Body of pancreas (tissue), 4 donors: ENCODE measurements at regions not wholly inside any gene's neighbourhood (a gene's known extent, or its start where the extent isn't known, plus 50 kb on each side); places are given as distances from the start of the nearest gene placed in this dataset.

Experiments
- ATAC-seq: fragments of 150-250 bp; one replicate; pipeline ENCODE4 v1.9.1; 2016
- DNase-seq, 4 donors: peaks; one replicate each; pipeline ENCODE4 v3.0.0-alpha.2; 2019
- H3K27ac ChIP-seq, 4 donors: fragments of 200-600 bp; sonication (generic); 1 replicate in 3 of 4; 2 replicates in 1 of 4; pipeline versions ENCODE4 v1.5.1 to v1.6.1; 2016 to 2019; ENCODE audit warnings: mild to moderate bottlenecking in 1 of 4, mixed read lengths in 1 of 4, moderate library complexity in 1 of 4
- H3K27me3 ChIP-seq, 2 donors: fragments of 200-600 bp; sonication (generic); one replicate each; pipeline ENCODE4 v1.6.0; 2016; ENCODE audit warnings: mild to moderate bottlenecking in 1 of 2
- H3K36me3 ChIP-seq, 2 donors: fragments of 200-600 bp; sonication (generic); replicated peaks in 1 of 2; 2 replicates each; pipeline ENCODE4 v1.5.1; 2016; ENCODE audit warnings: low read depth in 2 of 2; ENCODE audit not compliant: insufficient read depth in 1 of 2
- H3K4me1 ChIP-seq: fragments of 200-600 bp; sonication (generic); one replicate; pipeline ENCODE4 v1.6.0; 2016
- H3K4me3 ChIP-seq, 2 donors: fragments of 200-600 bp; sonication (generic); 1 replicate in 1 of 2; 2 replicates in 1 of 2; pipeline ENCODE4 v1.5.1; 2016 to 2019
- H3K9me3 ChIP-seq, 3 donors: fragments of 200-600 bp; sonication (generic); 1 replicate in 2 of 3; 2 replicates in 1 of 3; pipeline ENCODE4 v1.5.1; 2016
- CTCF ChIP-seq, 7 experiments: fragments of 450-650 bp in 4 of 7; fragments of 200-600 bp in 3 of 7; sonication (generic) in 3 of 7; IDR thresholded peaks; one replicate each; pipeline ENCODE4 v1.5.1; 2016 to 2019; ENCODE audit warnings: antibody characterized with exemption in 7 of 7
- POLR2A ChIP-seq, 3 donors: fragments of 450-650 bp; IDR thresholded peaks; one replicate each; pipeline ENCODE4 v1.6.1; 2016; ENCODE audit warnings: antibody characterized with exemption in 3 of 3, mild to moderate bottlenecking in 2 of 3
- WGBS, 2 donors: methylation state at CpG; one replicate each; pipeline ENCODE4 v1.1.5; 2017; 5-methylcytosine and 5-hydroxymethylcytosine counted together
- intact Hi-C: fragments of 100-400 bp; cut with DNase I; formaldehyde crosslinking; loops from one replicate; pipeline ENCODE4 v1.15.1; 2023

- no peak overlapping the region for H3K27ac ChIP-seq
- intact Hi-C loops, result no loop called here
- DNase-seq (no peak), ATAC-seq (no peak)
- H3K27me3 ChIP-seq, result no peaks in the 10 kb centered on the region
- no peak overlapping the region for H3K4me3 ChIP-seq
- no peaks in the 10 kb centered on the region for H3K9me3 ChIP-seq
- H3K4me1 ChIP-seq, result no peaks in the 10 kb centered on the region
- H3K36me3 ChIP-seq, result no peaks in the 10 kb centered on the region
- TF ChIP-seq CTCF (IDR thresholded peaks at IDR 0.05) (no peak), POLR2A (IDR thresholded peaks at IDR 0.05) (no peak)
- WGBS, 2 donors, result 74 to 79% methylated on average over 4 of the region's 4 CpGs
Observed at GRCh38 chr3:43969944-43970343, 271.7 kb upstream of the TOPAZ1 start.

GRCh38 chr3:43970351-43970750 is 271.3 kb upstream of the TOPAZ1 start:
- intact Hi-C loops, result no loop called here
- Histone ChIP-seq H3K27ac (no peak overlapping the region), H3K4me1 (no peaks in the 10 kb centered on the region), H3K27me3 (peaks cover 0 to under 1% of the 10 kb centered on the region in 2 donors), H3K9me3 (no peaks in the 10 kb centered on the region), H3K4me3 (no peak overlapping the region), H3K36me3 (no peaks in the 10 kb centered on the region)
- 65 to 71% methylated on average over 8 of the region's 8 CpGs for WGBS, 2 donors
- TF ChIP-seq POLR2A (IDR thresholded peaks at IDR 0.05) (no peak), CTCF (IDR thresholded peaks at IDR 0.05) (no peak)
- DNase-seq, result no peak
- ATAC-seq, result no peak

- intact Hi-C loops, result no loop called here
- Histone ChIP-seq H3K4me3 (no peak overlapping the region), H3K27ac (no peak overlapping the region), H3K36me3 (no peaks in the 10 kb centered on the region), H3K27me3 (peaks cover 0 to 6% of the 10 kb centered on the region in 2 donors), H3K9me3 (no peaks in the 10 kb centered on the region), H3K4me1 (no peaks in the 10 kb centered on the region)
- 45 to 55% methylated on average over 4 of the region's 4 CpGs for WGBS, 2 donors
- TF ChIP-seq CTCF (IDR thresholded peaks at IDR 0.05) (no peak), POLR2A (IDR thresholded peaks at IDR 0.05) (no peak)
- ATAC-seq (no peak), DNase-seq (no peak)
Observed at GRCh38 chr3:43970920-43971319, 270.8 kb upstream of the TOPAZ1 start.

GRCh38 chr3:43971486-43971885 is 270.2 kb upstream of the TOPAZ1 start:
- intact Hi-C loops, result no loop called here
- no peak overlapping the region for H3K4me3 ChIP-seq
- H3K36me3 ChIP-seq, result no peaks in the 10 kb centered on the region
- TF ChIP-seq POLR2A (IDR thresholded peaks at IDR 0.05), result no peak
- DNase-seq (no peak), ATAC-seq (no peak)
- no peaks in the 10 kb centered on the region for H3K4me1 ChIP-seq
- H3K27ac ChIP-seq, result no peak overlapping the region
- peaks cover 0 to 6% of the 10 kb centered on the region in 2 donors for H3K27me3 ChIP-seq
- H3K9me3 ChIP-seq, result no peaks in the 10 kb centered on the region

GRCh38 chr3:43978708-43979107 is 263.0 kb upstream of the TOPAZ1 start:
- 27 to 35% methylated on average over 2 of the region's 2 CpGs for WGBS, 2 donors
- ATAC-seq (no peak), DNase-seq (no peak)
- H3K27me3 ChIP-seq, result peaks cover 0 to 6% of the 10 kb centered on the region in 2 donors
- no peaks in the 10 kb centered on the region for H3K36me3 ChIP-seq
- no peaks in the 10 kb centered on the region for H3K4me1 ChIP-seq
- H3K4me3 ChIP-seq, result no peak overlapping the region
- TF ChIP-seq CTCF (IDR thresholded peaks at IDR 0.05), result no peak
- no peak for TF ChIP-seq POLR2A (IDR thresholded peaks at IDR 0.05)
- intact Hi-C loops, result no loop called here
- H3K27ac ChIP-seq, result no peak overlapping the region
- no peaks in the 10 kb centered on the region for H3K9me3 ChIP-seq
